Adrenal gland (tissue), 9 donors: ENCODE measurements at regions not wholly inside any gene's neighbourhood (a gene's known extent, or its start where the extent isn't known, plus 50 kb on each side); places are given as distances from the start of the nearest gene placed in this dataset.

Experiments
- DNase-seq, 7 donors: peaks; one replicate each; pipeline ENCODE4 v3.0.0-alpha.2; 2019 to 2020
- H3K27ac ChIP-seq, 5 donors: fragments of 200-600 bp; sonication (generic) in 4 of 5; 1 replicate in 3 of 5; 2 replicates in 2 of 5; pipeline versions ENCODE4 v1.5.1 to v1.8.0; 2016 to 2020; ENCODE audit warnings: mild to moderate bottlenecking in 1 of 5
- H3K27me3 ChIP-seq: fragments of 200-600 bp; 2 replicates; pipeline ENCODE4 v1.8.0; 2021
- H3K36me3 ChIP-seq, 2 donors: fragments of 200-600 bp; replicated peaks in 1 of 2; 1 replicate in 1 of 2; 2 replicates in 1 of 2; pipeline versions ENCODE4 v1.5.1 to v1.8.0; 2018 to 2022
- H3K4me1 ChIP-seq, 2 donors: fragments of 200-600 bp; replicated peaks in 1 of 2; 1 replicate in 1 of 2; 2 replicates in 1 of 2; pipeline versions ENCODE4 v1.5.1 to v1.8.0; 2018 to 2021
- H3K4me3 ChIP-seq, 4 donors: fragments of 200-600 bp; sonication (generic) in 3 of 4; one replicate each; pipeline ENCODE4 v1.5.1; 2016 to 2018
- H3K9me3 ChIP-seq, 3 donors: fragments of 200-600 bp; sonication (generic) in 1 of 3; replicated peaks in 1 of 3; 1 replicate in 2 of 3; 2 replicates in 1 of 3; pipeline versions ENCODE4 v1.5.1 to v1.8.0; 2016 to 2021
- CTCF ChIP-seq, 6 experiments: fragments of 450-650 bp in 4 of 6; fragments of 200-600 bp in 2 of 6; sonication (generic) in 1 of 6; IDR thresholded peaks; 1 replicate in 5 of 6; 2 replicates in 1 of 6; pipeline versions ENCODE4 v1.5.1 to v1.8.0; 2016 to 2021; ENCODE audit warnings: antibody characterized with exemption in 6 of 6, mild to moderate bottlenecking in 2 of 6, moderate library complexity in 1 of 6
- POLR2A ChIP-seq, 2 donors: fragments of 450-650 bp; IDR thresholded peaks; one replicate each; pipeline ENCODE4 v1.6.1; 2017; ENCODE audit warnings: antibody characterized with exemption in 2 of 2, mild to moderate bottlenecking in 2 of 2, moderate library complexity in 1 of 2
- WGBS, 4 donors: extraction: QIAGEN DNeasy Blood & Tissue Kit in 2 of 4; methylation state at CpG; one replicate each; pipeline versions ENCODE4 v1.1.5 to v1.1.7; 2013 to 2017; 5-methylcytosine and 5-hydroxymethylcytosine counted together
- intact Hi-C, 2 donors: fragments of 100-400 bp; cut with DNase I; formaldehyde crosslinking; loops; one replicate each; pipeline versions ENCODE4 v1.14.1 to v1.15.0; 2022 to 2023
- donor health status: healthy with polysubstance abuse.
- donor health status: Bipolar disorder and iron deficiency.
- donor health status: DM: yes; HTN: yes; CAD: no.
- donor health status: DM: no; HTN: no; CAD: no.
- donor health status: DM: no; HTN: no; CAD: no.

- 40 to 53% (median 43%) methylated on average over 3 of the region's 3 CpGs for WGBS, 4 donors
- TF ChIP-seq POLR2A (IDR thresholded peaks at IDR 0.05): no peak
- TF ChIP-seq CTCF (IDR thresholded peaks at IDR 0.05): no peak
- Histone ChIP-seq H3K4me1 (no peaks in the 10 kb centered on the region), H3K27ac (no peak overlapping the region), H3K27me3 (no peaks in the 10 kb centered on the region), H3K9me3 (no peaks in the 10 kb centered on the region), H3K36me3 (no peaks in the 10 kb centered on the region), H3K4me3 (no peak overlapping the region)
- intact Hi-C loops: no loop called here
- DNase-seq: no peak
These were observed 1041.1 kb downstream of the JRKL start for GRCh38 chr11:97430877-97431276.

- no peaks in the 10 kb centered on the region for H3K27me3 ChIP-seq
- intact Hi-C loops: no loop called here
- no peak overlapping the region for H3K4me3 ChIP-seq
- 65 to 87% (median 75%) methylated on average over 1 of the region's 1 CpG for WGBS, 4 donors
- no peaks in the 10 kb centered on the region for H3K9me3 ChIP-seq
- no peaks in the 10 kb centered on the region for H3K4me1 ChIP-seq
- TF ChIP-seq CTCF (IDR thresholded peaks at IDR 0.05): no peak
- no peak for TF ChIP-seq POLR2A (IDR thresholded peaks at IDR 0.05)
- DNase-seq: no peak
- no peak overlapping the region for H3K27ac ChIP-seq
- H3K36me3 ChIP-seq: no peaks in the 10 kb centered on the region
These were observed 1043.1 kb downstream of the JRKL start for GRCh38 chr11:97432926-97433325.

- TF ChIP-seq POLR2A (IDR thresholded peaks at IDR 0.05) (no peak), CTCF (IDR thresholded peaks at IDR 0.05) (no peak)
- WGBS, 4 donors: 63 to 72% (median 64%) methylated on average over 2 of the region's 2 CpGs
- H3K9me3 ChIP-seq: no peaks in the 10 kb centered on the region
- H3K27me3 ChIP-seq: no peaks in the 10 kb centered on the region
- no peak for DNase-seq
- no peaks in the 10 kb centered on the region for H3K4me1 ChIP-seq
- H3K4me3 ChIP-seq: no peak overlapping the region
- H3K36me3 ChIP-seq: no peaks in the 10 kb centered on the region
- intact Hi-C loops: no loop called here
- no peak overlapping the region for H3K27ac ChIP-seq
These were observed 1055.7 kb downstream of the JRKL start for GRCh38 chr11:97445561-97445960.

- no peak for DNase-seq
- no peak for TF ChIP-seq CTCF (IDR thresholded peaks at IDR 0.05)
- TF ChIP-seq POLR2A (IDR thresholded peaks at IDR 0.05): no peak
- H3K4me3 ChIP-seq: no peak overlapping the region
- no peak overlapping the region for H3K27ac ChIP-seq
- H3K9me3 ChIP-seq: no peaks in the 10 kb centered on the region
- intact Hi-C loops: no loop called here
- no peaks in the 10 kb centered on the region for H3K36me3 ChIP-seq
- H3K4me1 ChIP-seq: no peaks in the 10 kb centered on the region
- 88 to 98% (median 90%) methylated on average over 4 of the region's 4 CpGs for WGBS, 4 donors
- H3K27me3 ChIP-seq: no peaks in the 10 kb centered on the region
These were observed 1061.6 kb downstream of the JRKL start for GRCh38 chr11:97451441-97451840.
